HG02852 (cell line): ENCODE measurements at regions not wholly inside any gene's neighbourhood (a gene's known extent, or its start where the extent isn't known, plus 50 kb on each side); places are given as distances from the start of the nearest gene placed in this dataset.

ENCODE experiments used
- ATAC-seq: cut with Tn5 transposase; IDR thresholded peaks from one replicate; pipeline ENCODE4 v1.9.1; 2021; ENCODE audit warnings: mild to moderate bottlenecking, moderate library complexity; ENCODE audit not compliant: unreplicated experiment

DNA sequence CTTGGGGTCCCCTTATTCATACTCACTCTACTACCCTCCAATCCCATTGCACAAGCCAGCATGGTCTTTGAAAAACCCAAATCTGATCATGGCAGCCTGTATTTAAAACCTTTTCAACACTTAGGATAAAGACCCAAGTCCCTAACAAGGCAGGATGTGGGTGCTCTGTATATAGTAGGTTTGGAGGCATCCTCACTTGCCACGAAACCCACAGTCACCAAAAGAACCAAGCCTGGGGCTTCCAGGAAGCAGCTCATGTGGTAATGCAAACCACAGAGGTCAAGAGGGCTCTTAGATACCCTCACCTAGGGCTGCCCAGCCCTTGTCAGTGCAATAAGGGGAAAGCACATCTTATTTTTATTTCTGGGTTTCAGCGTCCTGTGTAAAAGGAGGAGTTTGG is 218.6 kb upstream of the ASIC2 start:
- no peak for ATAC-seq

DNA sequence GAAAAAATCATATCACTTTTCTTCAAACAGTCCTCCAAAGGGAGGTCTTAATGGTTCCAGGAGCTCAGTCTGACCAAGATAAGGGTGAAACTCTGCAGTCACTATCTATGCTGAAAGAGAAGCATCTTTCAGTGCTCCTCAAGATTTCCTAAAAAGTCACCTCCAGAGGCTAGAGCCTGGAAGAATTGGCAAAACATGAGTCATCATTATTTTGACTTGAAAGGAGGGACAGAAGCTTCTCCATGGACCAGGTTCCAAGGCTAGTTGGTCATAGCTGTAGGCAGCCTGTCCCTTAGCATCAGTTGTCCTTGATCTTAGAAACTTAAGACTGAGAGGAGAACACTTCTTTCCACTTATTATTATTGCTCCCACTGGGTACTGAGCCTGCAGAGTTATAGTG is 219.0 kb upstream of the ASIC2 start:
- ATAC-seq: no peak

DNA sequence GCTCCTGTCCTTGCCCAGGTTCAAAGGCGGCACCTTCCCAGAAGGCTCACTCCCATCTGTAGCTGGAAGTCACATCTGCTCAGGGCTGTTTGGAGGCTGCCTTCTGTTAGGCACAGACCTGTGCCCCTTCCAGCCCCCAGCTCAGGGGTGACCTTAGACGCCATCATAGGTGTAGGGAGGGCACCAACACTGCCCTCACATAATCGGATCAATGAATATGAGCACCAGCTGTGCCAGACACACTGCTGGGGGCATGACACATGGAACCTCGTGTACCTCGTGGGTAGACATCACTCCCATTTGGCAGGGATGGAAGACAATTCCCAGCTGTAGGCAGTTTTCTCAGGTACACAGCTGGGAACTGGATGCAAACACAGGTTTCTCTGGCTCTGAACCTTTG is 220.7 kb upstream of the ASIC2 start:
- ATAC-seq: no peak

DNA sequence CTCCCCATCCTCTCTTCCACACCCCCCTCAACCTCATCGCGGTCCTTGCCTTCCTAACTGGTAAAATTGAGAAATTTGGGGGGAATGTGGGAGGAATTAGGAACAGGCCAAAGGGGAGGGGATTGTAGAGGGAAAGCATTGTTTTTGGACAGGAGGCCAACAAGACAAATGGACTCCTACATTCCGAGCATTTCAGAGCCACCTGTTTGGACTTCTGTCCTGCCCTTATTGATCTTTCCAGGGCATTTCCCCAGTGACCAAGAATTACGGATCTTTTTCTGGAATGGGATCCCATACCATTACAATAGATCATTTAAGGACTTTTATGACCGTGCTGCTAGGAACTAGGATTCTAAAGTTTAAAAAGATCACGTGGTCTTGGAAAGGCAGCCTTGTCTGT is 221.3 kb upstream of the ASIC2 start:
- no peak for ATAC-seq

DNA sequence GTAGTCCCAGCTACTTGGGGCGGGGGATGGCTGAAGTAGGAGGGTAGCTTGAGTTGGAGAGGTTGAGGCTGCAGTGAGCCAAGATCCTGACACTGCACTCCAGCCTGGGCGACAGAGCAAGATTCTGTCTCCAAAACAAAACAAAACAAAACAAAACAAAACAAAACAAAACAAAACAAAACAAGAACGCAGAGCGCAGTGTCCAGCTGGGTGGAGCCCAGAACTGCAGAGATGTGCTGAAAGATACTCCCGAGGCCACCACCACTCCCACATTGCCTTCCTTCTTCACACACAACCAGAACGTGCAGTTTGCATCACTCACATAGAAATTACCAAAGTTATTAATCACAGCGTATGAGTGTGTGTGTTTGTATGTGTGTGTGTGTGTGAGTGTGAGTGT is 222.9 kb upstream of the ASIC2 start:
- ATAC-seq: no peak

DNA sequence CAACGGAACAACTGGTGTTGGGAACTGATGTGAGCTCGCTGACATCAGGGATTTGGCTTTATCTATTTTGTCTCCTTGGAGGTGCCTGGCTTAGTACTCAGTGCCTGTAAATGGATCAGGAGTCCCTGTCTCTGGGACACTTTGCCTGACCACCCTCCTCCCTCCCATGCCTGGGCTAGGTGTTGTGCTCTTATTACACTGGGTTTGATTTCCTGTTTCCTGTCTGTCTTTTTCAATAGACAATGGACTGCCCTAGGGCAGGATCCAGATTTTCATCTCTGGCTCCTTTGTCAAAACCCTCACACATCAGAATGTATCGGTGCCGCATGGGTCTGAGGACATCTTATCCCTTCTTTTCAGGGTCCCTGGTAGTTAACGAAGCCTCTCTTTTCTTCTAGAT is 223.6 kb upstream of the ASIC2 start:
- ATAC-seq: no peak

DNA sequence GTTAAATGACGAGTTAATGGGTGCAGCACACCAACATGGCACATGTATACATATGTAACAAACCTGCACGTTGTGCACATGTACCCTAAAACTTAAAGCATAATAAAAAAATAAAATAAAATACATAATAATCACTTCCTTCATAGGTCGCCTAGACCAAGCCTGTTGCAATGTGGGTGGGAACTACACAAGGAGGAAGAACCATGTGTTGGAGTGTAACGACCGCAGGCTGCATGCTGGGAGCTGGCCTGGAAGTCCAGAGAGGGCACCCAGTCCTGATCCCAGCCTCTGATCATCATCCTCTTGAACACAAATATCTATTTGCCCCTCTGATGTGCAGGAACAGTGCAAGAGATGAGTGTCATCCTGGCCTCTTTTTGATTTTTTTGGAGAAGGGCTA is 224.7 kb upstream of the ASIC2 start:
- ATAC-seq: no peak

DNA sequence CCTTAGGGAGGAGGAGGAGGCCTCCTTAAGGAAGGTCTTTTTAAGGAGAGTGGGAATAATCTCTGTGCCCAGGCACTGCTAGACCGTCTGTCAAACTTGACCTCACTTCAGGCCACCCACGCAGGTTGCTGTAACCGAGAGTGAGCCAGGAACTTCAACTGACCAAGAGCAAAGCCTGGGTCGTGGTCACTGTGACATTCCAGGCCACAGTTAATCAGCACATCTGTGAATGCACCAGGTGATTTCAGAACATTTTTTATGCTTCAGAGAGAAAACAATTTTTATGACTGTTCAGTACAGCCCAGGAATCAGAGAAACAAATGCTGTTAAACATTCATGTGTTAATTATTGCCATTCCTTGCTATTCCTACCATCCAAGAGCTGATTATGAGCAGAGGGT is 226.6 kb upstream of the ASIC2 start:
- no peak for ATAC-seq

DNA sequence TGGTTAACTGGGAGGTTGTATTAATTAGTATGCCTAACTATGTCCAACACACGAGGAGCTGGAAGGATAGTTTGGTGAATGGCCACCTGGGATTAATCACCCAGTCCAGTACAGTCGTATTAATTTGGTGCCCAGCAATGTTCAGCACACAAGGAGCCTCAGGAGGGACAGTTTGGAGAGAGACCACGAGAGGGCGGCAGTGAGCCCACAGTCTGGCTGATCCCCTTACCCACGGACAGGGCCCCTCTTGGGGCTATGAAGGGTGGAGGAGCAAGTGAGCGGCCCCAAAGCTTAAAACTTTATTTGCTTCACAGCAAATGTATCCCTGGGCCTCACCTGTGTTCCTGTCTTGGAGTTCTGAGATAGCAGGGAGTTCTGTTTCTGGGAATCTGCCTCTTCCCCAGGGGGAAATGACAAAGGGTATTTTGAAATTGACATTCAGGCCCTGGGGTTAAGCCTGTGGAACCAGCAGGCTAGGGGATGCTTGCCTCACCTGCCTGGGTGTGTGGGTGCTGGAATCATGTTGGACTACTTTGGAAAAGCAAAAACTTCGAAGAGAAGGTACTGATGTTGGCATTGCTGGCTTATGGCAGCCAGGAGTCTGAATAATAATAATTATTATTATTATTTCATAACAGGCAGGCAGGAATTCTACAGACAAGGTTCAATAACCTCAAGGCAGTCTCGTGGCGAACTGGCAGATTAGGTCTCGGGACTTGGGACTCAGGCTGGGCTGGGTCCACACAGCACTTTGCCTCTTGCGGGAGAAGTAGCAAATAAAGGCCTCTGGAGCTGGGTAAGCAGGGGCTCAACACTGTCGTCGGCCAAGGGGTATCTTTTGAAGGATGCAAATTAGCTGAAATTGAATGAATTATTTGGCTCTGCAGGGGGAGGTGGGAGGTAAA is 227.6 kb upstream of the ASIC2 start:
- ATAC-seq: no peak

DNA sequence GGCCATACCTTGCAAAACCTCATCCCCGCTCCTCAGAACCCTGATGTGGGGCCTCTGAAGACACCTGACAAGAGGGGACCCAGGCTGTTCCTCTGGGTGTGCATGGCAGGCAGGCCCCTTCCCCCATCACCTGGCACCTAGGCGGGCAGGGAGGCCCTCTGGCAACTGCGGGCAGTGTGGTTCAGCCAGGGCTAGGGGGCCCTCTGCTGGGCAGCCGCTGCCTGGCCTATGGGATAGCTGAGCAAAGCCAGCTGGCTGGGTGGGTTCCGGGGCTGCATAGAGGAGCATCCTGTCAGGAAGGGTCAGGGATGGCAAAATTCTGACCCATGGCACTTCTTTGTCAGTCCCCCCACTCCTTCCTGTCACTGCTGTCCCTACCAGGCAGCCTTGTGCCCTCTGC is 228.7 kb upstream of the ASIC2 start:
- ATAC-seq: no peak

DNA sequence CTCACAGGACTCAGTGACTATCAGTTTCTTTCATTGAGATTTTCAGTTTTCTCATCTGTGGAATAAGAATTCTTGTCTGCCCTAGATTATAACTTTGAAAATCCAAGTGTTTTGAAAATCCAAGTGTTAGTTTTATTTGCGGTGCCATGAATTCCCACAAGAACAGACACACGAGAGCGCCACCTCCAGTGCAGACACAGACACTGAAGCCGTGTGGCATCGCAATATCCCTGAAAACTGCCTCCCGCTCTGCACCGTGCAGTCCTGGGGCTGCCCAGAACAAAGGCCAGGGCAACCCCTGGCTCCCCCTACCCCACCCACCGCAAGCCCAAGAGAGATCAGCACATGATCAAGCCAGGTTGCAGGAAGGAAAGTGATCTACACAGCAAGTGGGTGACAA is 229.5 kb upstream of the ASIC2 start:
- ATAC-seq: no peak

DNA sequence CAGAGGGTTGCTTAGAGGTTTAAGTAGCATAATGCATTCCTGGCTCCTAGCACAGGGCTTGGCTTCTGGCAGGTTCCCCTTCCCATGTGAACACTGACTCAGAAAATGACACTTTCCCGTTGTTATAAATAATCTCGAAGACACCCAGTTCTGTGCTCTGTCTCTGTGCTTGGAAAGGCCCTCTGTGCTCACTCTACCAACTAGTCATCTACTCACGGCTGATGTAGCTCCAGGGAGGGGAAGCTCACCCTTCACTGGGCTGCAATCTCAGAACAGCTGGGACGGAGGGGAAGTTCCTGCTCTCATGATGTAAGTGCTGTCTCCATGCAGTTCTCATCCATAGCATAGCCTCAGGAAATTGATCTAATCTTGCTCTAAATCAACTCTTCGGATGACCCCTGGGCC is 230.5 kb upstream of the ASIC2 start:
- no peak for ATAC-seq

DNA sequence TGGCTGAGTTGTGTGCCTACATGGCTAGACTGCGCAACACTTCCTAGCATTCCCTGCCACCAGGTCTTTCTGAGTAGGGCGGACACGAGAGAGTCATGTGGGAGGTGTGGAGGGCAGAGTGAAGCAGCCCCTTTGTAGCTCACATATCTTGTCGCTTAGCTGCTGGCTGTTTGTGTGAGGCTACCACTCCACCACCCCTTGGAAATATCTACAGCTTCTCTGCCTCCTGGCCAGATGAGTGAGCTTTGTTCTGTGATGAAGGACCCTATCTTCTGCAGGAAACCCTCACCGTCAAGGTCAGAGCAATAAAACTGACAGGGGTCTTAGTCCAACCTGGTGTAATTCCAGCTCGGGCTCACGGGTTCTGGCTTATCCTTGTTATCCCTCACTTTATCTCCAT is 232.1 kb upstream of the ASIC2 start:
- no peak for ATAC-seq

DNA sequence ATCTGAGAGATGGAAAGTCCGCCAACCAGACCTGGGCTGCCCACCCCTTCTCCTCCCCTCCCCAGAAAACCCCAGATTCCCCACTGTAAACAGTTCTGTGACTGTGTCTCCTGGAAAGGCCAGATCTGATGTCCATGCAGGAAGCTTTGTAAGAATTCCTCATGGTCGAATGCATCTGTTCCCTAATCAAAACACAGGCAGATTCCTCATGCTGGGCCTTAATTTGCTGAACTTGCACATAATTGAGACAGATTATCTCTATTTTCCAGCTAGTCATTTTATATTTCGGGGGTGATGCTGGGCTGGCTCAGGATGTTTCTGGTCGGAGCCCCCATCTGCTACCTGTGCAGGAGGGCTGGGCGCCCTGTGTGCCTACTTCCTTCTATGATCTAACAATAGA is 233.6 kb upstream of the ASIC2 start:
- no peak for ATAC-seq

DNA sequence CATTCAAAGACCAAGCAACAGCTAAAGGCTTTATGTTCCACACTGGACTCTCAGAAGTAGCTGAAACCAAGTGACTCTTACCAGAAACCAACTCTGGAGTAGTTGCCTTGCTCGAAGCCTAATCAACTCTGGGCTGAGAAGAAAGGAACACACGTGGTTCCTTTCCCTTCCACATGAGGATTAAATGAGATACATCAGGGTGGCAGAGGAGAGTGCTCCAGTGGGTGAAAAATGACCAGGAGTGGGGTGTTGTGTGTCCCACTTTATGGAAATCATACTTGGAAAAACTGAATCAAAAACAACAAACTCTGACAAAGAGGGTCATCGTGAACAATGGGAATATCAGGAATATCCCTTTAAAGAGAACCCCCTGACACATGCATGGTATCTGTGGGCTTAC is 234.2 kb upstream of the ASIC2 start:
- no peak for ATAC-seq

DNA sequence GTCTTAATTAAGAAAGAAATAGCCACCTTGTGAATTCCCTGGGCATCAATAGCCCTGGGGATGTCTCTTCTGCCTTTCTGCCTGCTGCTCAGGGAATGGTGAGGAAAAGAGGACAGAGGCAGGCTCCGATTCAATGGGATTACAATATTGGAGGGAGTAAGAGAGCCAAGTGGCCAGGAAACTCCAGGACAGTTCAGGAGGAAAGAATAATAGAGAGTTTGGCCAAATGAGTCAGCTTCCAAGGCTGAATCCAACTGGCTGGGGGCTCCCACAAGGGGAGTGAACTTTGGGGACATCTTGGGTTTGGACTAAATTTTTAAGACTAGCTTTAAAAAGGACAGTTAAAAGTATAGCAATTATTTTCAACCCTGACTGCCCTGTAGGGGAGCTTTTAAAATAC is 235.8 kb upstream of the ASIC2 start:
- no peak for ATAC-seq

DNA sequence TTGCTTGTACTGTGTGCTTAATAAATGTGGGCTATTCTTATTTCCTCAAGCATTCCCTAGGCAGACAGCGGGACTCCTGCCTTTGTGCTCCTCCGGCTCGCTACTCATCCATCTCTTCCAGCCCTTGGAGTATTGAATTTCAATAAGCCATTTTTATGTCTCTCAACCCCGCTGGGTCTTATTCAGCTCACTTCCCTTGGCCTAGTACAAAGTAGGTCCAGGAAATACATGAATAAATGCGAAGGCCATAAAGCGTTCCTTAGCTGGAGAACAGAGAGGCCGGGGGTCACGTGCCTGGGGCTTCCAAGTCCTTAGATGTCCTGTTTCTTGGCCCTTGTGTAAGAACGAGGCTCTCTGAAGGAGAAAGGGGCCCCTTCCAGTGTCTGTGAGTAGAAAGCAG is 236.7 kb upstream of the ASIC2 start:
- no peak for ATAC-seq

DNA sequence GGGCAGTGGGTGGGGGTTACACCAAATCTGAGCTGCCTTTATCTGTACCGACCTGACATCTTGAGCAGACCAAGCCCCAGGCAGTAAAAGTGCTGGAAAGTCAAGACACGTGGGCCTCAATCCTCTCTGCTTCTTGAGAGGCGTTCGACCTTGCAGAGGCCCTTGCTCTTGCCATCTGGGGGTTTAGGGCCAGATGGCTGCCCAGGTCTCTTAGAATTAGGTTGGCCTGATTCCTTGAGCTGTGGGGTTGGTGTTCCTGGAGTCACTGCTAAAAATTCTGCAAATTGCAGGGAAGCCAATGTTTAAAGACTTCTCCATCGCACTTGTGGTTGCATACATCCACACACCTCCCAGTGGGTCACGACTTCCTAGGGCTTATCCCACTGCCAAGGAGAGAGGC is 238.2 kb upstream of the ASIC2 start:
- no peak for ATAC-seq

DNA sequence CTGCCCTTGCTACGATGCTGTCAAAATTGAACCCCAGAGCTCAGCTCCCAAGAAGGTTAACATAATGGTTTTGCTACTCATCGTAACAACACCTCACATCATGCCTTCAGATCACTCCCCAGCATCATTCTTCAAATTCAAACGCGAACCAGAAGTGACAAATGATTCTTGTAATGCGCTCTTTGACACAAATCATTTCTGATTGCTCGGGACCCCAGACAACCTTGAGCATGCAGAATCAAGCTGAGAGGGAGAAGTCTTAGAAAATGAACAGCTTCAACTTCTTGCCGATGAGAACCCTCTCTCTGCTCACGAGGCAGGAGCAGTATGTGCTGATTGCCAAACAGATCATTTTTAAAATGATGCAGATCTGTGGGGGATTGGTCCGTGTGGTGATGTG is 241.0 kb upstream of the ASIC2 start:
- ATAC-seq: no peak

DNA sequence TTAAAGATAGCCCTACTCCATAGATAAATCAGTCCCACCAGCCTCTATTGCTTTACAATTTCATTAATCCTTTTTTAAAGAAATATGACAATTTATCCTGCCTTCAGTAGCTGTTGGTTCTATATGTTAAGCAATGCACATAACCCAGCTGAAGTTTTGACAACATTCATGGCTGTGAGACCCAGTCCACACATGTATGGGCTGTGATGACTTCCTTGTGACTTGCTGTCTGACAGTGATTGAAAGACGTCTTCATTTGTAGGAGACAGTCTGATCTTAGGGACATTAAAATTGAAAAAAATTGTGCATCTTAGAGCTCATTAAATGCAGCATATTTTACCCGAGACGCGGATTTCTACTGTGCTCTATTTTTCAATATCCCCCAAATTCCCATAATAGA is 252.0 kb upstream of the ASIC2 start:
- ATAC-seq: no peak

DNA sequence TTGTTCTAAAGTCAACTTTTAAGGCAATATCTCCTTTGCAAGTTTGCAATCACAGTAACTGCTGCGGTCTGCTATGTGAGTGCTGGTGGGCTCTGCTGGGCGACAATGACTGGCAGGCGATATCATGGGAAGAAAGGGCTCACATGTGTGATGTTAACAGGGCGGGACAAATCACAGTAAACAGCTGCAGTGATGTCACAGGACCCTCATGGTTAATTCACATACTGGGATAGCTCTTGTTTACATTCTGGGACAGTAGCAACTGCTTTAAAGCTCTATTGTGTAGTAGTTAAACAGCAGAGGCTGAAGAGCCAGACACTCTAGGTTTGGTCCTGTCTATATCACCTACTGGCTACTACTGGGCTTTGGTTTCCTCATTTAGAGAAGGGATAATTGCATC is 257.2 kb upstream of the ASIC2 start:
- ATAC-seq: no peak

DNA sequence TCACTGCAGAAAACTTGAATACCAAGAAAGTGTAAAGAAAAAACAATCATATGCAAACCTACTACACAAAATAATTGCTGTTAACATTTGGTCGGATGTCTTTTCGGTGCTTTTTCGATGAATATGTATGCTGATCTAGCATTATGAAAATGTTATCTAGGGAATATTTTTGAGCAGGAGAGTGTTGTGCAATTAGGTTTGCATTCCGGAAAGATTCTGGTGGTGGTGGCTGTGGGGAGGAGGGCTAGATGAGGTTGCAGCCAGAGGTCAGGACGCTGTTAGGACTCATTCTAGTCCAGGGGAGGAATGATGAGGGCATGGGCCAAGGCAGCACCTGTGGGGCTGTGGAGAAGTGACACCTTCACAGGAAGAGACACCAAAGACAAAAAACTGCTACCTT is 258.0 kb upstream of the ASIC2 start:
- ATAC-seq: no peak

DNA sequence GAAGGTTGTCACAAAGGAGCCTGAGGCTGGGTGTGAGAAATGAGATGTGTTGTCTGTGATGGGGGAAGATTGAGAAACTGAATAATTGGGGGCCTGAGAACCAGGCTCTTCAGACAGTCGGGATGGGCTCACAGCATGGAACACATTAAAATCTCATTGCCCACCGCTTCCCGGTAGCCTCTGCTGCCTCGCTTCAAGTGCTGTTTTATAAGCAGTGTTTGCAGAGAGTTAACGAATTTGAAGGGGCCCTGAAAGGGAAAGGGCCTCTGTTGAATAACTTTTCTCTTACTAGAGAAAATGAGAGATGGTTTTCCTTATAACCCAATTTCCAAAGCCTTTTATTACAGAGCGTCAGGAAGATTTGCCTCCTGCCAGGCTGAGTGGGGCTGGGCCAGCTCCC is 258.8 kb upstream of the ASIC2 start:
- ATAC-seq: no peak
